Activated T-helper 2 cell treated with anti-CD3 and anti-CD28 coated beads, Interferon-gamma antibody, Interleukin-2, Interleukin-4, amounts not matched to agents 10 μg/mL and 5 μg/mL and 100 μg/mL, durations not matched to agents 14 hours and 24 hours and 36 hours (primary cell): ENCODE measurements at regions not wholly inside any gene's neighbourhood (a gene's known extent, or its start where the extent isn't known, plus 50 kb on each side); places are given as distances from the start of the nearest gene placed in this dataset.

Experiments
- DNase-seq: peaks from one replicate; pipeline ENCODE4 v3.0.0; 2021; ENCODE audit warnings: low spot score
- H3K27ac Mint-ChIP-seq: one replicate; pipeline ENCODE4 v1.8.0; 2021; ENCODE audit warnings: mixed read lengths
- H3K27me3 Mint-ChIP-seq: one replicate; pipeline ENCODE4 v1.8.0; 2021; ENCODE audit warnings: low read depth, mixed read lengths
- H3K36me3 Mint-ChIP-seq: one replicate; pipeline ENCODE4 v1.8.0; 2021; ENCODE audit warnings: low read depth, mixed read lengths
- H3K4me1 Mint-ChIP-seq: one replicate; pipeline ENCODE4 v1.8.0; 2021; ENCODE audit warnings: low read depth, mixed read lengths
- H3K4me3 Mint-ChIP-seq: one replicate; pipeline ENCODE4 v1.8.0; 2021; ENCODE audit warnings: low read depth, mild to moderate bottlenecking, moderate library complexity, mixed read lengths
- H3K9me3 Mint-ChIP-seq: one replicate; pipeline ENCODE4 v1.8.0; 2021; ENCODE audit warnings: mixed read lengths
- intact Hi-C: fragments of 100-400 bp; cut with micrococcal nuclease; formaldehyde crosslinking; loops from one replicate; pipeline ENCODE4 v1.15.1; 2023

GRCh38 chr10:78937800-78938694 lies 130.7 kb upstream of the ZMIZ1 start:
- intact Hi-C loops: loop anchor here (10.0 kb wide), 1 partner anchor 257 kb away; no protein-coding TSS in a partner anchor
- DNase-seq: no peak
- no peak overlapping the region for H3K27ac Mint-ChIP-seq
- H3K4me1 Mint-ChIP-seq: no peaks in the 10 kb centered on the region
- peaks cover 1% of the 10 kb centered on the region for H3K27me3 Mint-ChIP-seq
- no peaks in the 10 kb centered on the region for H3K36me3 Mint-ChIP-seq
- H3K9me3 Mint-ChIP-seq: no peaks in the 10 kb centered on the region
- H3K4me3 Mint-ChIP-seq: no peak overlapping the region

GRCh38 chr10:78938695-78939672 lies 129.8 kb upstream of the ZMIZ1 start:
- DNase-seq: no peak
- Mint-ChIP-seq H3K27ac (no peak overlapping the region), H3K36me3 (no peaks in the 10 kb centered on the region), H3K4me1 (no peaks in the 10 kb centered on the region), H3K27me3 (peaks cover 3% of the 10 kb centered on the region), H3K4me3 (no peak overlapping the region), H3K9me3 (no peaks in the 10 kb centered on the region)
- intact Hi-C loops: loop anchor here (10.0 kb wide), 1 partner anchor 256 kb away; no protein-coding TSS in a partner anchor

- no peaks in the 10 kb centered on the region for H3K9me3 Mint-ChIP-seq
- H3K27ac Mint-ChIP-seq: no peak overlapping the region
- H3K27me3 Mint-ChIP-seq: peaks cover 5% of the 10 kb centered on the region
- intact Hi-C loops: no loop called here
- H3K4me1 Mint-ChIP-seq: no peaks in the 10 kb centered on the region
- DNase-seq: no peak
- H3K4me3 Mint-ChIP-seq: no peak overlapping the region
- no peaks in the 10 kb centered on the region for H3K36me3 Mint-ChIP-seq
Observed at GRCh38 chr10:78942091-78942501, 126.7 kb upstream of the ZMIZ1 start.

GRCh38 chr10:78944723-78945312 lies 123.9 kb upstream of the ZMIZ1 start:
- H3K9me3 Mint-ChIP-seq: no peaks in the 10 kb centered on the region
- H3K27me3 Mint-ChIP-seq: peaks cover 5% of the 10 kb centered on the region
- H3K36me3 Mint-ChIP-seq: no peaks in the 10 kb centered on the region
- DNase-seq: no peak
- H3K4me1 Mint-ChIP-seq: no peaks in the 10 kb centered on the region
- H3K27ac Mint-ChIP-seq: no peak overlapping the region
- intact Hi-C loops: no loop called here
- no peak overlapping the region for H3K4me3 Mint-ChIP-seq

- Mint-ChIP-seq H3K4me1 (no peaks in the 10 kb centered on the region), H3K9me3 (no peaks in the 10 kb centered on the region), H3K27ac (no peak overlapping the region), H3K27me3 (peaks cover 5% of the 10 kb centered on the region), H3K4me3 (no peak overlapping the region), H3K36me3 (no peaks in the 10 kb centered on the region)
- intact Hi-C loops: no loop called here
- no peak for DNase-seq
Observed at GRCh38 chr10:78945838-78946237, 122.9 kb upstream of the ZMIZ1 start.

- no peak for DNase-seq
- Mint-ChIP-seq H3K27ac (no peak overlapping the region), H3K9me3 (no peaks in the 10 kb centered on the region), H3K36me3 (no peaks in the 10 kb centered on the region), H3K4me3 (no peak overlapping the region), H3K4me1 (no peaks in the 10 kb centered on the region), H3K27me3 (peaks cover 5% of the 10 kb centered on the region)
- intact Hi-C loops: no loop called here
Observed at GRCh38 chr10:78947226-78947625, 121.5 kb upstream of the ZMIZ1 start.

- Mint-ChIP-seq H3K9me3 (no peaks in the 10 kb centered on the region), H3K27me3 (peaks cover 5% of the 10 kb centered on the region), H3K27ac (no peak overlapping the region), H3K4me1 (no peaks in the 10 kb centered on the region), H3K36me3 (no peaks in the 10 kb centered on the region), H3K4me3 (no peak overlapping the region)
- DNase-seq: no peak
- intact Hi-C loops: no loop called here
Observed at GRCh38 chr10:78947733-78948132, 121.0 kb upstream of the ZMIZ1 start.

- no peaks in the 10 kb centered on the region for H3K36me3 Mint-ChIP-seq
- no peak overlapping the region for H3K4me3 Mint-ChIP-seq
- peaks cover 4% of the 10 kb centered on the region for H3K27me3 Mint-ChIP-seq
- H3K4me1 Mint-ChIP-seq: no peaks in the 10 kb centered on the region
- no peak for DNase-seq
- H3K9me3 Mint-ChIP-seq: no peaks in the 10 kb centered on the region
- intact Hi-C loops: no loop called here
- no peak overlapping the region for H3K27ac Mint-ChIP-seq
Observed at GRCh38 chr10:78948621-78949030, 120.1 kb upstream of the ZMIZ1 start.

GRCh38 chr10:78950656-78951587 lies 117.8 kb upstream of the ZMIZ1 start:
- H3K9me3 Mint-ChIP-seq: no peaks in the 10 kb centered on the region
- no peak overlapping the region for H3K4me3 Mint-ChIP-seq
- intact Hi-C loops: no loop called here
- DNase-seq: no peak
- H3K4me1 Mint-ChIP-seq: no peaks in the 10 kb centered on the region
- no peak overlapping the region for H3K27ac Mint-ChIP-seq
- no peaks in the 10 kb centered on the region for H3K36me3 Mint-ChIP-seq
- no peaks in the 10 kb centered on the region for H3K27me3 Mint-ChIP-seq

- Mint-ChIP-seq H3K27me3 (no peaks in the 10 kb centered on the region), H3K4me3 (no peak overlapping the region), H3K4me1 (no peaks in the 10 kb centered on the region), H3K36me3 (no peaks in the 10 kb centered on the region), H3K27ac (no peak overlapping the region), H3K9me3 (no peaks in the 10 kb centered on the region)
- intact Hi-C loops: no loop called here
- DNase-seq: no peak
Observed at GRCh38 chr10:78952030-78952429, 116.7 kb upstream of the ZMIZ1 start.

GRCh38 chr10:78952686-78953085 lies 116.1 kb upstream of the ZMIZ1 start:
- Mint-ChIP-seq H3K4me3 (no peak overlapping the region), H3K27me3 (no peaks in the 10 kb centered on the region), H3K4me1 (no peaks in the 10 kb centered on the region), H3K9me3 (no peaks in the 10 kb centered on the region), H3K27ac (no peak overlapping the region), H3K36me3 (no peaks in the 10 kb centered on the region)
- intact Hi-C loops: no loop called here
- no peak for DNase-seq
